Muscle of leg (tissue), 3 donors: ENCODE measurements at regions not wholly inside any gene's neighbourhood (a gene's known extent, or its start where the extent isn't known, plus 50 kb on each side); places are given as distances from the start of the nearest gene placed in this dataset.
"Not testable (repeated sequence)": the region's sequence is repeated elsewhere in the genome, so short reads cannot be mapped to it uniquely, and the experiment has no call there.

ENCODE experiments used
- DNase-seq: peaks from one replicate; pipeline ENCODE4 v3.0.0; 2013
- H3K27ac ChIP-seq: one replicate; pipeline ENCODE4 v1.5.1; 2013; ENCODE audit warnings: mild to moderate bottlenecking, low read length, control low read depth
- H3K27me3 ChIP-seq: one replicate; pipeline ENCODE4 v1.6.1; 2013; ENCODE audit warnings: low read length; ENCODE audit not compliant: control insufficient read depth, insufficient read depth
- H3K36me3 ChIP-seq: one replicate; pipeline ENCODE4 v1.6.1; 2013; ENCODE audit warnings: low read length; ENCODE audit not compliant: control insufficient read depth, insufficient read depth
- H3K4me1 ChIP-seq: one replicate; pipeline ENCODE4 v1.6.1; 2013; ENCODE audit warnings: low read length; ENCODE audit not compliant: control insufficient read depth, insufficient read depth
- H3K4me3 ChIP-seq: one replicate; pipeline ENCODE4 v1.5.1; 2013; ENCODE audit warnings: low read length, control low read depth
- H3K9me3 ChIP-seq: replicated peaks from 2 replicates; pipeline ENCODE4 v1.6.1; 2013; ENCODE audit warnings: low read depth, low read length; ENCODE audit not compliant: control insufficient read depth
- WGBS: methylation state at CpG from one replicate; pipeline ENCODE4 v1.1.5; 2013; ENCODE audit warnings: missing lambda C conversion rate; ENCODE audit not compliant: insufficient coverage; 5-methylcytosine and 5-hydroxymethylcytosine counted together

DNA sequence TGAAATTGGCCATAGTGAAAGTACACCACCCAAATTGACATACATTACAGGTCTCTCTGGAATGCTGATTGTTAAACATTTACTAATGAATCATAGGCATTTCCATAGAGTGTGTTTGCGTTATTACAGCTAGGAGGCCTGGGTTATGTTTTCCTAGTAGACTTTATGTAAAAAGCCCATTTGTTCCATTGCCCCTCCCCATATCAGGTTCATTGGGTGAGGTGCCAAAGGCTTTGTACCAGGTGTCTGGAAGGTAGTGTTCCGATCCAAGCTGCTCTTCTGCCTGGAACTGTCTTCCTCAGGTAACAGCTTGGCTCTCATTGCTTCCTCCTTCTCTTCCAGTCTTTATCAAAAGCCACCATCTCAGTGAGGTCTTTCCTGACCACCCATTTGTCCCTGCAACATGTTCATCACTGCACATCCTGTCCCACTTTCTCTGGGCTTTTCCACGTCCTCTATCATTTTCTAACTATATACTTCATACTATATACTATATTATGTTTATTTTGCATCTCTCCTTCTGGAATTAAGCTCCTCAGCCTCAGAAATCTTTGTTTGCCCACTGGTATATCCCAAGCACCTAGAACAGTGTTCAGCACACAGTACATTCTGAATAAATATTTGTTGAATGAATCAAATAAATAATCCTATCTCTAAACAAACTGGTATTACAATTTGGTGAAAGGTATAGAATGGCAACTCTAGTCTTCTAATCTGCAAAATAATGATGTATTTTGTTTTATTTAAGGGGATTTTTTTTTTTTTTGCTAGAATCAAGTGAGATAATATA, 252.3 kb downstream of the KTN1 start:
- Histone ChIP-seq H3K27ac (no peak overlapping the region), H3K4me1 (no peaks in the 10 kb centered on the region), H3K36me3 (no peaks in the 10 kb centered on the region), H3K27me3 (peaks cover 2% of the 10 kb centered on the region), H3K9me3 (no peaks in the 10 kb centered on the region), H3K4me3 (no peak overlapping the region)
- DNase-seq = no peak
- 100% methylated on average over 1 of the region's 3 CpGs for WGBS

DNA sequence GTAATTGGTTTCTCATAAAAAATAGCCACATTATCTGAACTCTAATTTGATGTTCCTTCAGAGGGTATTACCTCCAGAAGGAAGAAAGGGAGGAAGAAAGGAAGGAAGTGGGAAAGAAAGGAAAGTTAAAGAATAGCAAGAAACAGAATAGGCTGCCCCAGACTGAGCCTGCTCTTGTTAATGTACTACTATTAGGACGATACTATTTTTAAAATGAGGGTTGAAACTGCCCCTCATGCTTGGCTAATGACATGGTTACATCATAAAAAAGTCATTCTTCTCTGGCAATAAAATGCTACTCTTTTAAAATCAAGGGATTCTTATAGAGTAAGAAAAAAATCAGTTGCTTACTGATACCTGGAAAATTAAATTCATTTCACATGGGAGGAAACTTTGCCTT, 253.0 kb downstream of the KTN1 start:
- H3K27ac ChIP-seq = no peak overlapping the region
- no peaks in the 10 kb centered on the region for H3K9me3 ChIP-seq
- H3K36me3 ChIP-seq = no peaks in the 10 kb centered on the region
- no peaks in the 10 kb centered on the region for H3K4me1 ChIP-seq
- H3K4me3 ChIP-seq = no peak overlapping the region
- H3K27me3 ChIP-seq = peaks cover 2% of the 10 kb centered on the region
- no peak for DNase-seq
- WGBS = no CpG with 5 or more reads among the region's 1 CpG

DNA sequence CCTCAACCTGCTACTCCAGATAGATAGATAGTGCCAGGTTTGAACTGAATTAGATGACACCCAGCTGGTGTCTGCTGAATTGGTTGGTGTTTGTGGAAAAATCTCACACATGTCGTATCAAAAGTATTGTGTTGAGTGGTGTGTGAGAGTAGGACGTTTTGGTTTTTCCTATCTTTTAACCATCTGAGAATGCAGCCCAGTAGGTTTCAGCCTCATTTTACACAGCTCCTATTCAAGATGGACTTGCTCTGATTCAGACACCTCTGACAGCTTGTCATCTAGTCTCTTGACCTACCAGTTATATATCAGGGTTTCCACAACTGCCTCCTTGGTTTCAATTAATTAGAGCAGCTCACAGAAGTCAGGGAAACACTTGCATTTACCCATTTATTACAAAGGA, 254.4 kb downstream of the KTN1 start:
- Histone ChIP-seq H3K4me1 (no peaks in the 10 kb centered on the region), H3K36me3 (no peaks in the 10 kb centered on the region), H3K4me3 (no peak overlapping the region), H3K9me3 (no peaks in the 10 kb centered on the region), H3K27ac (no peak overlapping the region), H3K27me3 (no peaks in the 10 kb centered on the region)
- no CpG with 5 or more reads among the region's 2 CpGs for WGBS
- no peak for DNase-seq

DNA sequence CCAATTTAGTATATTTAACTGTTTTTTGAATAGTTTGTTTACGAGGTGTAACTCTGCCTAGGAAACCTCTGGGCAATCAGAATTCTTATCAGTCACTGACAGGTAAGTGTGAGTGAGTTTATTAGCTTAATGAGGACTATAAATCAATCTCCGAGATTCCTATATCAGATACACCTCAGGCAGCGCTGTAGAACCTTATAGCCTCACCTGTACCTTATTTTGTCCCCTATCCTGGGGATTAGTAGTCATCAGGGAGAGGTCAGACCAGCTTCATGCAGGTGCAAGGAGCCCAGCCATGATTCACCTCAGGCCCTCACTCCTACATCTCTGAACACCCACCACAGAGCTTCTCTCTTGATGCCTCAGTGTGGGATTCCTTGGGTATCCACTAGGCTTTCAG, 256.0 kb downstream of the KTN1 start:
- Histone ChIP-seq H3K4me1 (no peaks in the 10 kb centered on the region), H3K27ac (no peak overlapping the region), H3K36me3 (no peaks in the 10 kb centered on the region), H3K27me3 (no peaks in the 10 kb centered on the region), H3K4me3 (no peak overlapping the region), H3K9me3 (no peaks in the 10 kb centered on the region)
- no peak for DNase-seq
- WGBS = no CpG with 5 or more reads among the region's 3 CpGs

DNA sequence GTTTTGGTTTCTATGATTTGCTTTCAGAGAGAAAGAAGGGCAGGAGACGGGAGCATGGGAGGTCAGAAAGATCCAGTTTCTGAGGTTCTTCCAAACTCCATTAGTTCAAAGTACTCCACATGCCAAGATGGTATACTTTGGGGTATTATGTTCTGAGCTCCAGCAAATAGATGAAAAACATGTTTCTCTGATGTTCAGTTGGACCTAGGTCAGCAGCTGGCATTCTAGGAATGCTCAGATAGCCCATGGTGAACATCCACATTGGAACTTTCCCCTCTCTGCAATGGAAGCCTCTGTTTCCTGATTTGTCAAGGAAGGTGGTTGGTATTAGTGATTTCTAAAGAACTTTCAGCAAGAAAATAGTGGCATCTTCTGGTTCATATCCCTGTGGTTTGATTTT, 257.5 kb downstream of the KTN1 start:
- Histone ChIP-seq H3K4me1 (no peaks in the 10 kb centered on the region), H3K4me3 (no peak overlapping the region), H3K36me3 (no peaks in the 10 kb centered on the region), H3K9me3 (no peaks in the 10 kb centered on the region), H3K27me3 (no peaks in the 10 kb centered on the region), H3K27ac (no peak overlapping the region)
- DNase-seq = no peak
- no CpG with 5 or more reads among the region's 1 CpG for WGBS

DNA sequence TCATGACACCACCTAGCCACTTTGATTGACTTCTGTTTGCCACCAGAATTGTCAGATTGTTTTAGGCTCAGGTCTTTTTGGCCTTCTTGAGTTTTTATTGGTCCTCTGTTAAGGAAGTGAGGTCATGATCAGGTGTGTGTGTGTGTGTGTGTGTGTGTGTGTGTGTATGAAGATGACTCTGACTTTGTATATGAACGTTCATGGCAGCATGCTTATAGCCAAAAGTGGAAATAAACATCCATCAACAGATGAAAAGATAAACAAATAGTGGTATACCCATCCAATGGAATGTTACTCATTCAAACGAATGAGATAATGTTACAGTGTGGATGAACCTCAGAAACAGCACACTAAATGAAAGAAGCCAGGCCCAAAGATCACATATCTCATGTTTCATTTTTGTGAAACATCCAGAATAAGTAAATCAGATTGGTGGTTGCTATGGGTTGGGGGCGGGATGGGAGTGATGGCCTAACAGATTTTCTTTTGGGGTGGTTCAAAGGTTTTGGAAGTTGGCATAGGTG, 258.6 kb downstream of the KTN1 start:
- H3K27ac ChIP-seq = no peak overlapping the region
- H3K4me3 ChIP-seq = no peak overlapping the region
- no peaks in the 10 kb centered on the region for H3K9me3 ChIP-seq
- DNase-seq = no peak
- no peaks in the 10 kb centered on the region for H3K4me1 ChIP-seq
- H3K27me3 ChIP-seq = no peaks in the 10 kb centered on the region
- H3K36me3 ChIP-seq = no peaks in the 10 kb centered on the region
- whole genome bisulfite sequencing = no CpG with 5 or more reads among the region's 3 CpGs

DNA sequence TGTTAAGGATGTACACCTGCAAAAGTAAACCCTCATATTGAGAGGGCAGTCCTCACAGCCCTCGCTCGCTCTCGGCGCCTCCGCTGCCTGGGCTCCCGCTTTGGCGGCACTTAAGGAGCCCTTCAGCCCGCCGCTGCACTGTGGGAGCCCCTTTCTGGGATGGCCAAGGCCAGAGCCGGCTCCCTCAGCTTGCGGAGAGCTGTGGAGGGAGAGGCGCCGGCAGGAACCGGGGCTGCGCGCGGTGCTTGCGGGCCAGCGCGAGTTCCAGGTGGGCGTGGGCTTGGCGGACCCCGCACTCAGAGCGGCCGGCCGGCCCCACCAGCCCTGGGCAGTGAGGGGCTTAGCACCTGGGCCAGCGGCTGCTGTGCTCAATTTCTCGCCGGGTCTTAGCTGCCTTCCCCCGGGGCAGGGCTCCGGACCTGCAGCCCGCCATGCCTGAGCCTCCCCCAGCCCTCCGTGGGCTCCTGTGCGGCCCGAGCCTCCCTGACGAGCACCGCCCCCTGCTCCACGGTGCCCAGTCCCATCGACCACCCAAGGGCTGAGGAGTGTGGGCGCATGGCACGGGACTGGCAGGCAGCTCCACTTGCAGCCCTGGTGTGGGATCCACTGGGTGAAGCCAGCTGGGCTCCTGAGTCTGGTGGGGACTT, 259.4 kb downstream of the KTN1 start:
- not testable (repeated sequence) for H3K9me3 ChIP-seq, H3K36me3 ChIP-seq, H3K4me3 ChIP-seq, DNase-seq, H3K27me3 ChIP-seq, H3K27ac ChIP-seq, H3K4me1 ChIP-seq
- 96% methylated on average over 36 of the region's 41 CpGs for WGBS

DNA sequence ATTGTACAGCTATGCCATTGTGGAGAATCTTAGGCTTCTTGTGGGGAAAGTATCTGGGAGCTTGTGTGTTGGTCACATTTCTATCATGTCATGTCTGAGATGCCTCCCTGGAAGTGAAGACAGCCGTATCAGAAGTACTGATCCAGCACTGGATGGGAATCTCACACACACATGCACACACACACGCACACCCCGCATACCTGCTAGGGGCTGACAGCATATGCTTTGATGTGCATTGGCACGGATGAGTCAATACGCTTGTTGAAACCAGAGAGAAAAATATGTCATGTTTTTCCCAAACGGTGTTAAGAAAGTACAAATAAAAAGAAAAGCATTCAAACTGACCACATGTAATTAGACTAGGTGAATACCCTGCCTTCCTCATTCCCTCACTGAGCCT, 260.8 kb downstream of the KTN1 start:
- Histone ChIP-seq H3K36me3 (no peaks in the 10 kb centered on the region), H3K4me3 (no peak overlapping the region), H3K27me3 (no peaks in the 10 kb centered on the region), H3K4me1 (no peaks in the 10 kb centered on the region), H3K27ac (no peak overlapping the region), H3K9me3 (peaks cover 5% of the 10 kb centered on the region)
- no peak for DNase-seq
- WGBS = no CpG with 5 or more reads among the region's 6 CpGs

DNA sequence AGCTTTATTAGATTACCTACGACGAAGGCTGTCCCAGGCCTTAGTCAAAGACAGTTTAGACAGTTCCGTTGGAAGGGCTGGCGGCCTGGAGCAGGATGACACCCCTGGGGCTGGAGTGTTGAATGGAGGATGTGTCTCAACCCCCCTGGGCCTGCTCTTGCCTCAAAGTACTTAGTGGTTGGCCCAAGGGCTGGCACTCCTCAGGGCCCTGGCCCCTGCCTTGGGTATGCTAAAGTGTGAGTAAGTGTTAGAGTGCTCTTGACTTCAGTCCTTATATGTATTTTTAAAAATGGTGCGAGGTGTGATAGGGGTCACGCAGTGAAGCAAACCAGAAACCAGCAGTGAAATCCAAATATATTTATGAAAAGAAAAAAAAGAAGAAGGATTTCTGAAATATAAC, 261.6 kb downstream of the KTN1 start:
- Histone ChIP-seq H3K27me3 (no peaks in the 10 kb centered on the region), H3K9me3 (peaks cover 8% of the 10 kb centered on the region), H3K4me3 (no peak overlapping the region), H3K4me1 (no peaks in the 10 kb centered on the region), H3K27ac (no peak overlapping the region), H3K36me3 (no peaks in the 10 kb centered on the region)
- 72% methylated on average over 2 of the region's 6 CpGs for WGBS
- no peak for DNase-seq

DNA sequence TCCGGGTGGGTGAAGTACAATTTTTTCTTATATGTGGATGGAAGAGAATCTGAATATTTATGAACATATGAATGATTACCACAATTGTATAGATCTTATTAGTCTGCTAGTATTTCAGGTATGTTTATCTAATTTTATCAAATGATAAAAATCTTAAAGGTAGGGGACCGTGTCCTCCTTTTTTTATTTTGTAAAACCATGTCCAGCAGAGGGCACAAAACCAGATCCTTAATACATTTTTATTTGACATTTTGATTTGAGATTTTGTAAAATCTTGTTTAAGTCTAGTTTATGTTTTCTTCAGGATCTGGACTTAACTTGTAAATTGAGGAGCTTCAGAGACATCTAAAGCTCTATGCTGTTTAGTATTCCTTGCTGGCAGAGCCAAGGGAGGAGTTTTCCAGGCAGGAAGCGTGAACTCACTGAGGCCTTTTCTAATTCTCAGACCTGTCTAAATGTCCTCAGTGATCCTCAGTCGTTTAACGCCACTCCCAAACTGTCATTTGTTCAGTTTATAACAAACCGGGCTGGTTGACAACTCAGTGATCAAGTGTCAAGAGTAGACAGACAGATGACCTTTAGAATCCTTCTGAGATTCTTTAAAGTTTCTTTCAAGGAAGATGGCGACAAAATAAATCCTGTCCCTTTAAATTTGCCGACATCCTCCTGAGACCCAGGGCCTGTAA, 263.9 kb downstream of the KTN1 start:
- H3K4me1 ChIP-seq = peaks cover 3% of the 10 kb centered on the region
- no peaks in the 10 kb centered on the region for H3K27me3 ChIP-seq
- no peak overlapping the region for H3K27ac ChIP-seq
- no peak overlapping the region for H3K4me3 ChIP-seq
- H3K9me3 ChIP-seq = peaks cover 8% of the 10 kb centered on the region
- WGBS = 56% methylated on average over 5 of the region's 8 CpGs
- H3K36me3 ChIP-seq = no peaks in the 10 kb centered on the region
- DNase-seq = no peak
